M059J (cell line): ENCODE measurements at regions not wholly inside any gene's neighbourhood (a gene's known extent, or its start where the extent isn't known, plus 50 kb on each side); places are given as distances from the start of the nearest gene placed in this dataset.
"Not testable (repeated sequence)": the region's sequence is repeated elsewhere in the genome, so short reads cannot be mapped to it uniquely, and the experiment has no call there.

Experiments
- DNase-seq: peaks from one replicate; pipeline ENCODE4 v3.0.0-alpha.2; 2012; ENCODE audit warnings: low read depth

GRCh38 chr7:80996236-80996635 is 77.4 kb upstream of the SEMA3C start:
- not testable (repeated sequence) for DNase-seq

GRCh38 chr7:80991654-80992053 is 72.8 kb upstream of the SEMA3C start:
- DNase-seq = no peak

GRCh38 chr7:80984619-80985018 is 65.8 kb upstream of the SEMA3C start:
- no peak for DNase-seq

- no peak for DNase-seq
Observed at GRCh38 chr7:80981405-80981804, 62.6 kb upstream of the SEMA3C start.

- no peak for DNase-seq
Observed at GRCh38 chr7:80977751-80978150, 58.9 kb upstream of the SEMA3C start.

GRCh38 chr7:80974396-80975358 is 55.8 kb upstream of the SEMA3C start:
- no peak for DNase-seq

GRCh38 chr7:80971225-80971624 is 52.4 kb upstream of the SEMA3C start:
- no peak for DNase-seq
